ENCODE measurements at regions not wholly inside any gene's neighbourhood (a gene's known extent, or its start where the extent isn't known, plus 50 kb on each side); places are given as distances from the start of the nearest gene placed in this dataset.

- TF ChIP-seq CTCF (IDR thresholded peaks at IDR 0.05): no peak
- Histone ChIP-seq H3K27ac (no peak overlapping the region), H3K4me1 (no peaks in the 10 kb centered on the region), H3K36me3 (no peaks in the 10 kb centered on the region), H3K4me3 (no peak overlapping the region), H3K27me3 (no peaks in the 10 kb centered on the region), H3K9me3 (no peaks in the 10 kb centered on the region)
- intact Hi-C loops (cut with DNase I): no loop called here
- no peak for DNase-seq (ENCODE audit: extremely low spot score in 2 of 2)
Observed at GRCh38 chr13:90752070-90752469, 595.4 kb upstream of the MIR17HG start.

DNA sequence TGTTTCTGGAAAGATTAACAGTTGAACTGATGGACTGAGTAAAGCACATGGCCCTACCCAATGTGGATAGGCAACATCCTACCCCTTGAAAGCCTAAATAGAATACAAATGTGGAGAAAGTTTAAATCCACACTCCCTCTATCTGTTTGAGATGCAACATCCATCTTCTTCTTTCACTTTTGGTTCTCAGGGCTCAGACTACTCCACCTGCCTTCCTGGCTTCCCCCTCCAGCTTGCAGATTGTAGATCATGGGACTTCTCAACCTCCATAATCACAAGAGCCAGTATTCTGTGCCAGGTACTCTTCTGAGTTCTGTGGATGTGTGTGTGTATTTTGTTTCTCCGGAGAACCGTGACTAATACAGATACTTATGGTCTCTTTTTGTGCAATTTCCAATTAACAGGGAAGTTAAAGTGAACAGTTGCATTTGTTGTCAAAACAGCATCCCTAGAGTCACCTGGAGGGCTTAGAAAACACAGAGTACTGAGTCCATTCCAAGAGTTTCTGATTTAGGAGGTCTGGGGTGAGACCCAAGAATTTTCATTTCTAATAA lies 590.3 kb upstream of the MIR17HG start:
- DNase-seq (ENCODE audit: extremely low spot score in 2 of 2): no peak
- H3K27me3 ChIP-seq: no peaks in the 10 kb centered on the region
- no peak overlapping the region for H3K27ac ChIP-seq
- intact Hi-C loops (cut with DNase I): no loop called here
- H3K4me3 ChIP-seq: no peak overlapping the region
- no peaks in the 10 kb centered on the region for H3K4me1 ChIP-seq
- no peaks in the 10 kb centered on the region for H3K9me3 ChIP-seq
- TF ChIP-seq CTCF (IDR thresholded peaks at IDR 0.05): no peak
- no peak for TF ChIP-seq POLR2AphosphoS5 (IDR thresholded peaks at IDR 0.05; ENCODE audit: insufficient read depth in 1 of 2, low read depth in 1 of 2)
- TF ChIP-seq POLR2A (IDR thresholded peaks at IDR 0.05): no peak
- H3K36me3 ChIP-seq: no peaks in the 10 kb centered on the region

DNA sequence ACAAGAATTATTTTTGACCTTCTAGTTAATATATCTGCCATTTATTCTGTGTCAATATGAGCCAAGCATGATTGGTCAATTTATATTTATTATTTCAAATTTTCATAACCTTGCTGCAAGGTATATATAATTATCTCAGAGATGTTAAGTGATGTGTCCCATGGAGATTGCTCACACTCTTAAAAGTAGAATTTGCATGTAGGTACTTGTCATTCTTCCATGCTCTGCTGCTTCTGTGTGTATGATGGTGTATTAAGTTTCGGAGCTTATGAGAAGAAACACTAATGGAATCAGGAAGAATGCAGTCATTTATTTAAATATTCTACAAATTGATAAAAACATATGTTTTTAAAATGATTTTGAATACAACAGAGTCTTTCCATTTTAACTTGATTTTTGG lies 586.8 kb upstream of the MIR17HG start:
- Histone ChIP-seq H3K4me3 (no peak overlapping the region), H3K9me3 (no peaks in the 10 kb centered on the region), H3K4me1 (no peaks in the 10 kb centered on the region), H3K27ac (no peak overlapping the region), H3K27me3 (no peaks in the 10 kb centered on the region), H3K36me3 (no peaks in the 10 kb centered on the region)
- TF ChIP-seq CTCF (IDR thresholded peaks at IDR 0.05) (no peak), POLR2AphosphoS5 (IDR thresholded peaks at IDR 0.05; ENCODE audit: insufficient read depth in 1 of 2, low read depth in 1 of 2) (no peak), POLR2A (IDR thresholded peaks at IDR 0.05) (no peak)
- intact Hi-C loops (cut with DNase I): no loop called here
- no peak for DNase-seq (ENCODE audit: extremely low spot score in 2 of 2)

DNA sequence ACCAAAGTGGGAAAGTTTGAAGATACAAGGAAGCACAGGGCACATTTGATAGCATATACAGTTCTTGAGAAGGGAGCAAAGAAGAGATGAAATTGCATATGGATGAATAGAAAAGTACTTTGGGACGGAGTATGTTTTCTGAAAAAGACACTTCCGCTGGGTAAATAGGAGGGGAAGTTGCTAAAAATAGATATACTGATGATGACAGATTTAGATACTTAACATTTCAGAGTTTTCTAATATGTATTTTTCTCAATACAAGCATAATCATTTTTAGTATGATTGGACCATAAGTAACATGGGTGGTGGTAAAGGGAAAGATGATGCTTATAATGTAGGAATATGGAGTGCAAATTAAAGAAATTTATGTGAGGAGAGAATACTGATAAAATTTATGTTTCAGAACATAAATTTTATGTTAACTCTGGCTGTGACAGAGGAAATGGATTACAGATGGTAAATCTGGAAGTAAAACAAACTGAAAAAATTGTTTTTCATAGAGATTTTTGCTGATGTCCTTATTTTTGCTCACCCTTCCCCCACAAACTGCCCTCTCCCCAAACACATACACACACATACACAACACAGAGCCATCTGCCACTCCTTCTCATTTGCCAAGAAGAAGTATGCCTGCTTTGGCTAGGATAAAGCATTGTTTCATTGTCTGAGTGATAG lies 583.9 kb upstream of the MIR17HG start:
- no peak for TF ChIP-seq POLR2A (IDR thresholded peaks at IDR 0.05)
- no peak for TF ChIP-seq CTCF (IDR thresholded peaks at IDR 0.05)
- no peak for TF ChIP-seq POLR2AphosphoS5 (IDR thresholded peaks at IDR 0.05; ENCODE audit: insufficient read depth in 1 of 2, low read depth in 1 of 2)
- intact Hi-C loops (cut with DNase I): no loop called here
- Histone ChIP-seq H3K27ac (no peak overlapping the region), H3K27me3 (no peaks in the 10 kb centered on the region), H3K36me3 (no peaks in the 10 kb centered on the region), H3K4me3 (no peak overlapping the region), H3K4me1 (no peaks in the 10 kb centered on the region), H3K9me3 (no peaks in the 10 kb centered on the region)
- DNase-seq (ENCODE audit: extremely low spot score in 2 of 2): no peak

GRCh38 chr13:90766386-90766902 lies 581.0 kb upstream of the MIR17HG start:
- H3K27me3 ChIP-seq: no peaks in the 10 kb centered on the region
- H3K9me3 ChIP-seq: no peaks in the 10 kb centered on the region
- no peaks in the 10 kb centered on the region for H3K4me1 ChIP-seq
- intact Hi-C loops (cut with DNase I): no loop called here
- H3K4me3 ChIP-seq: no peak overlapping the region
- no peaks in the 10 kb centered on the region for H3K36me3 ChIP-seq
- no peak overlapping the region for H3K27ac ChIP-seq
- TF ChIP-seq CTCF (IDR thresholded peaks at IDR 0.05): no peak
- TF ChIP-seq POLR2A (IDR thresholded peaks at IDR 0.05): no peak
- no peak for TF ChIP-seq POLR2AphosphoS5 (IDR thresholded peaks at IDR 0.05; ENCODE audit: insufficient read depth in 1 of 2, low read depth in 1 of 2)
- DNase-seq (ENCODE audit: extremely low spot score in 2 of 2): no peak

Data from vagina (tissue), 2 donors.